ENCODE measurements at regions not wholly inside any gene's neighbourhood (a gene's known extent, or its start where the extent isn't known, plus 50 kb on each side); places are given as distances from the start of the nearest gene placed in this dataset.

GRCh38 chr4:137468836-137469235, 63.5 kb downstream of the PCDH18 start:
- H3K36me3 Mint-ChIP-seq (ENCODE audit: insufficient read depth in 2 of 2): no peaks in the 10 kb centered on the region
- no peaks in the 10 kb centered on the region for H3K4me1 Mint-ChIP-seq (ENCODE audit: low read depth)
- no peaks in the 10 kb centered on the region for H3K27me3 Mint-ChIP-seq (ENCODE audit: low read depth)
- ATAC-seq (replicated peaks in 1 of 2) (no peak), DNase-seq (no peak)
- no peak overlapping the region for H3K4me3 Mint-ChIP-seq
- H3K9me3 Mint-ChIP-seq: peaks cover 6% of the 10 kb centered on the region in 2 donors
- no peak overlapping the region for H3K27ac Mint-ChIP-seq

- Mint-ChIP-seq H3K27me3 (ENCODE audit: low read depth) (no peaks in the 10 kb centered on the region), H3K9me3 (peaks cover 7 to 9% of the 10 kb centered on the region in 2 donors), H3K4me1 (ENCODE audit: low read depth) (no peaks in the 10 kb centered on the region), H3K36me3 (ENCODE audit: insufficient read depth in 2 of 2) (no peaks in the 10 kb centered on the region), H3K4me3 (no peak overlapping the region), H3K27ac (no peak overlapping the region)
- no peak for ATAC-seq (replicated peaks in 1 of 2)
- no peak for DNase-seq
Measured at GRCh38 chr4:137467537-137467936, 64.8 kb downstream of the PCDH18 start.

- Mint-ChIP-seq H3K9me3 (peaks cover 7 to 11% of the 10 kb centered on the region in 2 donors), H3K36me3 (ENCODE audit: insufficient read depth in 2 of 2) (no peaks in the 10 kb centered on the region), H3K27ac (no peak overlapping the region), H3K4me1 (ENCODE audit: low read depth) (no peaks in the 10 kb centered on the region), H3K4me3 (no peak overlapping the region), H3K27me3 (ENCODE audit: low read depth) (no peaks in the 10 kb centered on the region)
- no peak for DNase-seq
- no peak for ATAC-seq (replicated peaks in 1 of 2)
Measured at GRCh38 chr4:137463377-137464003, 68.8 kb downstream of the PCDH18 start.

GRCh38 chr4:137455647-137456321, 76.5 kb downstream of the PCDH18 start:
- no peak for DNase-seq
- ATAC-seq (replicated peaks in 1 of 2): no peak
- Mint-ChIP-seq H3K36me3 (ENCODE audit: insufficient read depth in 2 of 2) (no peaks in the 10 kb centered on the region), H3K27ac (no peak overlapping the region), H3K4me3 (no peak overlapping the region), H3K9me3 (peaks cover 0 to 6% of the 10 kb centered on the region in 2 donors), H3K4me1 (ENCODE audit: low read depth) (no peaks in the 10 kb centered on the region), H3K27me3 (ENCODE audit: low read depth) (no peaks in the 10 kb centered on the region)

- no peak for ATAC-seq (replicated peaks in 1 of 2)
- Mint-ChIP-seq H3K9me3 (peaks cover 0 to 6% of the 10 kb centered on the region in 2 donors), H3K36me3 (ENCODE audit: insufficient read depth in 2 of 2) (no peaks in the 10 kb centered on the region), H3K27me3 (ENCODE audit: low read depth) (no peaks in the 10 kb centered on the region), H3K4me3 (no peak overlapping the region), H3K27ac (no peak overlapping the region), H3K4me1 (ENCODE audit: low read depth) (no peaks in the 10 kb centered on the region)
- DNase-seq: no peak
Measured at GRCh38 chr4:137454767-137455166, 77.5 kb downstream of the PCDH18 start.

GRCh38 chr4:137452799-137453198, 79.5 kb downstream of the PCDH18 start:
- no peaks in the 10 kb centered on the region for H3K27me3 Mint-ChIP-seq (ENCODE audit: low read depth)
- H3K4me1 Mint-ChIP-seq (ENCODE audit: low read depth): no peaks in the 10 kb centered on the region
- H3K9me3 Mint-ChIP-seq: peaks cover 0 to 6% of the 10 kb centered on the region in 2 donors
- H3K27ac Mint-ChIP-seq: no peak overlapping the region
- H3K36me3 Mint-ChIP-seq (ENCODE audit: insufficient read depth in 2 of 2): no peaks in the 10 kb centered on the region
- H3K4me3 Mint-ChIP-seq: no peak overlapping the region
- DNase-seq (no peak), ATAC-seq (replicated peaks in 1 of 2) (peak; percentile 27 to 38)

- H3K27ac Mint-ChIP-seq: no peak overlapping the region
- no peaks in the 10 kb centered on the region for H3K36me3 Mint-ChIP-seq (ENCODE audit: insufficient read depth in 2 of 2)
- H3K4me3 Mint-ChIP-seq: no peak overlapping the region
- DNase-seq (no peak), ATAC-seq (replicated peaks in 1 of 2) (no peak)
- H3K4me1 Mint-ChIP-seq (ENCODE audit: low read depth): no peaks in the 10 kb centered on the region
- no peaks in the 10 kb centered on the region for H3K27me3 Mint-ChIP-seq (ENCODE audit: low read depth)
- peaks cover 0 to 6% of the 10 kb centered on the region in 2 donors for H3K9me3 Mint-ChIP-seq
Measured at GRCh38 chr4:137451172-137451825, 81.0 kb downstream of the PCDH18 start.

- Mint-ChIP-seq H3K36me3 (ENCODE audit: insufficient read depth in 2 of 2) (no peaks in the 10 kb centered on the region), H3K9me3 (peaks cover 0 to 6% of the 10 kb centered on the region in 2 donors), H3K27ac (no peak overlapping the region), H3K4me1 (ENCODE audit: low read depth) (no peaks in the 10 kb centered on the region), H3K4me3 (no peak overlapping the region), H3K27me3 (ENCODE audit: low read depth) (no peaks in the 10 kb centered on the region)
- DNase-seq: no peak
- no peak for ATAC-seq (replicated peaks in 1 of 2)
Measured at GRCh38 chr4:137448402-137448801, 83.9 kb downstream of the PCDH18 start.

GRCh38 chr4:137446071-137446470, 86.2 kb downstream of the PCDH18 start:
- Mint-ChIP-seq H3K27ac (no peak overlapping the region), H3K27me3 (ENCODE audit: low read depth) (no peaks in the 10 kb centered on the region), H3K4me1 (ENCODE audit: low read depth) (no peaks in the 10 kb centered on the region), H3K4me3 (no peak overlapping the region), H3K9me3 (no peaks in the 10 kb centered on the region), H3K36me3 (ENCODE audit: insufficient read depth in 2 of 2) (no peaks in the 10 kb centered on the region)
- no peak for DNase-seq
- no peak for ATAC-seq (replicated peaks in 1 of 2)

- no peak overlapping the region for H3K4me3 Mint-ChIP-seq
- H3K4me1 Mint-ChIP-seq (ENCODE audit: low read depth): no peaks in the 10 kb centered on the region
- no peaks in the 10 kb centered on the region for H3K9me3 Mint-ChIP-seq
- no peaks in the 10 kb centered on the region for H3K27me3 Mint-ChIP-seq (ENCODE audit: low read depth)
- no peak overlapping the region for H3K27ac Mint-ChIP-seq
- no peak for DNase-seq
- H3K36me3 Mint-ChIP-seq (ENCODE audit: insufficient read depth in 2 of 2): no peaks in the 10 kb centered on the region
- no peak for ATAC-seq (replicated peaks in 1 of 2)
Measured at GRCh38 chr4:137443031-137443800, 89.1 kb downstream of the PCDH18 start.

GRCh38 chr4:137432446-137433311, 99.6 kb downstream of the PCDH18 start:
- Mint-ChIP-seq H3K27ac (no peak overlapping the region), H3K36me3 (ENCODE audit: insufficient read depth in 2 of 2) (no peaks in the 10 kb centered on the region), H3K9me3 (peaks cover 3 to 6% of the 10 kb centered on the region in 2 donors), H3K27me3 (ENCODE audit: low read depth) (no peaks in the 10 kb centered on the region), H3K4me3 (no peak overlapping the region), H3K4me1 (ENCODE audit: low read depth) (no peaks in the 10 kb centered on the region)
- ATAC-seq (replicated peaks in 1 of 2) (no peak), DNase-seq (no peak)

- Mint-ChIP-seq H3K4me3 (no peak overlapping the region), H3K36me3 (ENCODE audit: insufficient read depth in 2 of 2) (no peaks in the 10 kb centered on the region), H3K4me1 (ENCODE audit: low read depth) (no peaks in the 10 kb centered on the region), H3K27me3 (ENCODE audit: low read depth) (no peaks in the 10 kb centered on the region), H3K27ac (no peak overlapping the region), H3K9me3 (peaks cover 3 to 6% of the 10 kb centered on the region in 2 donors)
- no peak for DNase-seq
- no peak for ATAC-seq (replicated peaks in 1 of 2)
Measured at GRCh38 chr4:137430171-137430570, 102.1 kb downstream of the PCDH18 start.
